Middle frontal gyrus (tissue), 1 donor: ENCODE measurements at regions not wholly inside any gene's neighbourhood (a gene's known extent, or its start where the extent isn't known, plus 50 kb on each side); places are given as distances from the start of the nearest gene placed in this dataset.

Experiments
- DNase-seq: peaks from one replicate; pipeline ENCODE4 v3.0.0-alpha.2; 2015; ENCODE audit warnings: low spot score; ENCODE audit errors: extremely low spot score

DNA sequence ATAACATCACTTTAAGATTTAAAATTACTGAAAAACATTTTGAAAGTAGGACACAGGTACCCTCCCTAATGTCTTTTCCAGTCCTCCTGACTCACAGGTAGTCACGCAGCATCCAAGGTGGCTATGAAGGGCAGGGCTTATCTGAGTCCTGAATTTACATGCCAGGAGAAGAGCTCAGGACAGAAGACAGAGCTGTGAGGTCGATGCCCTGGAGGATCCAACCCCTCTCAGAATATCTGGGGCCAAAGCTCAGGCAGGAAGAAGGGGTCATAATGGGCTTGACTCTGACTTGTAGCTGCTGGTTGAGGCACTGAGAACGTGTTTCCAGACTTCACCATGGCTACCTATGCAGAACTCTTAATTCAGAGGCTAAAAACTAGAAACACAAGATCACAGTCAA, 177.5 kb downstream of the AASDH start:
- DNase-seq, result no peak

DNA sequence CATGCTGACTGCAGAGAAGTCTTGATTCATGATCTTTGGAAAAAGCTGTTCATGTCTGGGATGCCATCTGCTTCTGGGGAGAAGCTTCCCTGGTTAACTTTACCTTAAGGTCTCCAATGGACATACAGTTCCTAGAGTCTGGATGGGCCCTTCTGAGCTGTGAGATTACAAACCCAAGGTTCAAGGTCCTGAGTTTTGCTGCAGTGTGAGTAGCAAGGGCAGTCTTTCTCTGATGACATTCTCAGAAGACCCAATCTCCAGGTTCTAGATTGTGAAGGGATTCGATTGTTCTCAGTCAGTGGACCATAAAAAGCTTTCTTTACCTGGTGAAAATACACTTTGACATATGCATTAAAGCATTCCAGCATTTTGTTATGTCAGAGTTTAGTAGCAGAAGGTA, 179.2 kb downstream of the AASDH start:
- DNase-seq, result no peak

DNA sequence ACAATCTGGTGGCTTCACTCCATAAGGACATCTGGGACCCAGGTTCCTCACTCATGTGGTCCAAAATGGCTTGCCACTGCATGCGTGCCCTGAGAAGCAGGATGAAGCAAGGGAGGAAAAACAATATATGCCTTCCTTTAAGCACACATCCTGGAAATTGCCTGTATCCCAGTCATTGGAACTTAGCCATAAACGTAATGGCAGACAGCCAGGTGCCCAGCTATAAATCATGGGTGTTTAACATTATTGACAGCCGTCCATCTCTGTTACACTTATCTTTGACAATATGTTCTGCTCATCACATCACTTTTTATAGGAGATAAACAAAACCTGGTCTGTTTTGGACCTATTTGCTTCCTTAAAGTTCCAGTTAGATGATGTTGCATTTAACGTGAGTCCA, 181.0 kb downstream of the AASDH start:
- no peak for DNase-seq

GRCh38 chr4:56200275-56200674, 187.0 kb downstream of the AASDH start:
- no peak for DNase-seq

DNA sequence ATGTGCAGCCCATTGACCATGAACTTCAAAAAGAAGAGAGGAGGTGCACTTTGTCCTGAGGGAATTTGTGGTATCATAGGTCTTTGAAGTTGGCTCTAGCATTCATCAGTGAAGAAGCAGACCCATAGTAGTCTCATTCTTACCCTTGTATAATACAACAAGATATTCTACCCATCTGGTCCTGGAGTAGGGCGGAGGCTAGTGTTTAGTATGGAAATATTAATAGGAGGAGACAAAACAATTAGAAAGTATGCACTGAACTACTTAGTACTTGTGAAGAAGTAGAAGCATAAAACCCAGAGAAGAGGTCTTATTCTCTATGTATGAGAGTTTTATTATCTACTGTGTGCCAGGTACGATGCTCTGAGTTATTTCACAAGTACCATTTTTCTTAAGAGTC, 189.0 kb downstream of the AASDH start:
- no peak for DNase-seq

DNA sequence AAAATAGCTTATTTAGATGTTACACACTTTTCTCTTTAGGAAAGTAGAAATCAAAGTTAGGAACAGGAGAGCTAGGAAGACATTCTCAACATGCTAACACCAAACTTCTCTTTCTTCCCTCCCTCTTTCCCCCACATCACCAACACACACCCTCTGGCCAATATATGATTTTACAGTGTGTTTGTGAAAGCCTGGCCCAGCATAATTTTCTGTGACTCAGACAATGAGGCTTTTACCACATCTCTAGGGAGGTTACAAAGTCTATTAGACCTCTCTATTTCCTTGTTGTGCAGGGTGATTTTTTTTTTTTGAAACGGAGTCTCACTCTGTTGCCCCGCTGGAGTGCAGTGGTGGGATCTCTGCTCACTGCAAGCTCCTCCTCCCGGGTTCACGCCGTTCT, 189.9 kb downstream of the AASDH start:
- DNase-seq, result no peak

DNA sequence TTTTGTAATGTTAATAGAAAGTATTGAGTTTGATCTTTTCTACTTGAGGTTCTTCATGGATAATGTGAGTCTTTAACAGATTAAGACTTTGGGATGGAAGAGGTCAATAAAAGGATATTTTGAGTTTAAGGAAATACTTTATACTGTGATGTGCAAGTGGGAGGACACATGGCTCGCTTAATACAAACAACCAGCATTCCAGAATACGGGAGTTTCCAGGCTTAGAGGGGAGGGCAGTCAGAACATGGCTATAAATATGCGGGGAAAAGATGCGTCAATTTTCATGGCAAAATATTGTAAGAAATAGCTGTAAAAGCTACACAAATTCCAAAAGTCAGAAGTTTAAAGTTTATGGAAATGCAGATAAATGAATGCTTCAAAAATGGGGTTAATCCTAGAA, 192.3 kb downstream of the AASDH start:
- no peak for DNase-seq

- no peak for DNase-seq
Observed at GRCh38 chr4:56191534-56191933, 195.8 kb downstream of the AASDH start.

DNA sequence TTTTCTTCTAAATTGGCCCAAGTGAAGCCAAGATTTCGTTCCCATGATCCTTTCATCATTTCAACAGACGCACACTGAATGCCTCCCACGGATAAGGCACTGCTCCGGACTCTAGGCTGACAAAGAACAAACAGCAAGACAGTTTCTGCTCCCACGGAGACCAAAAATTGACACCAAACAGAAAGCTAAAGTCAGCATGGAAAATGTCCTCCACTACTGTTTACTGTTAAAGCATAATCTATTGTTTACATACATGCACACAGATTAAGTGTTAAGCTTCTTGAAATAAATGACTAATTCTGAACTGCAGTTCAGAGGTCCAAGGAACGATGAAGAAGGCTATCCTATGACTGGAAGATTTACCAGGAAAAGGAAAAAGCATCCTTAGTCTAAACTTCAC, 199.6 kb downstream of the AASDH start:
- no peak for DNase-seq

- no peak for DNase-seq
Observed at GRCh38 chr4:56186808-56187523, 200.3 kb downstream of the AASDH start.

- DNase-seq, result no peak
Observed at GRCh38 chr4:56185901-56186300, 201.4 kb downstream of the AASDH start.

DNA sequence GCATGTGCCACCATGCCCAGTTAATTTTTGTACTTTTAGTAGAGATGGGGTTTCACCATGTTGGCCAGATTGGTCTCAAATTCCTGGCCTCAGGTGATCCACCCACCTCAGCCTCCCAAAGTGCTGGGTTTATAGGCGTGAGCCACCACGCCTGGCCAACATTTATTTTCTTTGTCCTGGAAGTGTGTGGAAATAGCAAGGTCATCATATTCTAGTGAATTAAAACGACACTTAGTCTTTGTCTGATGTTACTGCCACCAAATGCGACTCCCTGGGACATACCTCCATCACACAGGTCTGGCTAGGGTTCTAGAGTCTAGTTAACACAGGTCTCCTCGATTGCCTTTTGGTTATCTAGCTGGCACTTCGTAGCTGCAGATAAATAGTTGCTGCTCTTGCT, 203.1 kb downstream of the AASDH start:
- no peak for DNase-seq

GRCh38 chr4:56183344-56183959, 203.8 kb downstream of the AASDH start:
- no peak for DNase-seq

- no peak for DNase-seq
Observed at GRCh38 chr4:56182356-56182755, 204.9 kb downstream of the AASDH start.

DNA sequence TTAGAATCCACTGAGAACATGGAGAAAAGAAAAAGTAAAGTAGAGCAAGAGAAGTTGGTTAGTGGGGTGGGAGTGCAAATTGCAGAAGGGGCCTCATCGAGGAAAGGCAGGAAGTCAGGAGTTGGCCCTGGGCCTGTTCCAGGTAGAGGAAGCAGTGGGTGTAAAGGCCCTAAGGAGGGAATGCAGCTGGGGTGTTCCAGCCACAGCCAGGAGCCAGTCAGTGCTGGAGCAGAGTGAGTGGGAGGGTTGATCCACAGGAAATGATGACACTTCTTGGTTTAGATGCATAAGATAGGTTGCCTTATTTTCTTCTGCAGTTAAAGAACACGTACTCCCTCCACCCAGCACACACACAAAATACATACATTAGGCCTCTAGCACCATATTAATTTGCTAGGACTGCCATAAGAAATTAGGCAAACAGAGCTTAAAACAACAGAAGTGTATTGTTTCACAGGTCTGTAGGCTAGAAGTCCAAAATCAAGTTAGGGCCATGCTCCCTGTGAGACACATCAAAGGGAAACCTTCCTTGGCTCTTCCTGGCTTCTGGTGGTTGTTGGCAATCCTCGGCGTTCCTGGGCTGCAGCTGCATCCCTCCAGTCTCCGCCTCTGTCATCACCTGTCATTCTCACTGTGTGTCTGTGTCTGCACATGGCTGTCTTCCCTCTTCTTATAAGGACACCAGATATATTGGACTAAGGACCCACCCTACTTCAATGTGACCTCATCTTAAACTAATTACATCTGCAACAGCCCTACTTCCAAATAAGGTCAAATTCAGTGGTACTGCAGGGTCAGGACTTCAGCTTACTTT, 205.9 kb downstream of the AASDH start:
- DNase-seq, result no peak

DNA sequence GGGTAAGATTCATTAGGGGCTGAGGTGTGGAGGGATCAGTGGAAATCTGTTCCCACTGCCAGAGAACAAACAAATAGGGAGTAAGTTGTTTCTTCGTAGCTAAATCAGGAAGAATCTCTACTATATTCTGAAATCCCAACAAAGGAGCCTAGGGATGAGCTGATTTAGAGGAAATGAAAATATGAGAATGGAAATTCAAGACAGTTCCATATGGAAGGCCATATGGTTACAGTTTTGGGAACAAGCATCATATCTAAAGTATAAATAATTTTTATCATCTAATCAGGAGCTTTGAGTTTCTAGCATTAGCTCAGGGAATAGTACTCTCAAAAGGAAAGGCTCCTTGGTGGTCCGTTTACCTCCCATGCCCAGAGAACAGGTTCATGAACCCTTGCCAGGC, 218.2 kb downstream of the AASDH start:
- no peak for DNase-seq

GRCh38 chr4:56164907-56165306, 216.2 kb downstream of the CEP135 start:
- DNase-seq, result no peak

DNA sequence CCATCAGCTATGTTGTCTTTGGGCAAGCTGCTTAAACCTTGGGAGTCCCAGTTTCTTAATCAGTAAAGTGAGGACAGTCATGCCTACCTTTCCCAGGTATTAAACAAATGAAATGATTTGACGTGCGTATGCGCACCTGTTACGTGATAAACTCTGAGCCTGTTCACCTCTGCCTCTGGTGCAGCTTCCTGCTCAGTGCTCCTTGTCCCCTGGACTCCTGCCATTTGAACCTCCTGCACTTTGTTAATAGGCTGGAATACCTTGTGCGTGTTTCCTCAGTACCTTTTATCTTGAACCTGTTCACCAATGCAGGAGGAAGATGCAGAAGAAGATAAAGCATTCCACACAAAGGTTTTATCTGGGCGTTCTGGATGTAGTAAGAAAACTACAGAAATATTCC, 211.9 kb downstream of the CEP135 start:
- no peak for DNase-seq

DNA sequence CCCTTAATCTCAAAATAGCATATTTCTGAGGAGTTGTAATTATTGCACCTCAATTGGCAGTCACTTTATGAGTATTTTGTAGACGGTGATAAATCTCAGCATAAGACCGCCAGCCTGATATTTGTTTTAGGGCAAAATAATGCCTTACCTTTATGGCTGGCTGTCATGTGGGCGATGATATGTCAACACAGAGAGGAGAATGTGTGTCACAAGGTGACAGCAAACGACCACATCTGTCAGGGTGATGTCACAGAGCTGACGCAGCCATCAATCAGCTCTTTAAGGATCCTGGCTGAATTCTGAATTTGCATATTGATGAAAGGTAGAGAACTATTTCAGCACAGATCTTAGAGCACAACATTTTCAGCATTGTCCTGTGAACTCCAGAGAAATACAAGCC, 209.7 kb downstream of the CEP135 start:
- no peak for DNase-seq

DNA sequence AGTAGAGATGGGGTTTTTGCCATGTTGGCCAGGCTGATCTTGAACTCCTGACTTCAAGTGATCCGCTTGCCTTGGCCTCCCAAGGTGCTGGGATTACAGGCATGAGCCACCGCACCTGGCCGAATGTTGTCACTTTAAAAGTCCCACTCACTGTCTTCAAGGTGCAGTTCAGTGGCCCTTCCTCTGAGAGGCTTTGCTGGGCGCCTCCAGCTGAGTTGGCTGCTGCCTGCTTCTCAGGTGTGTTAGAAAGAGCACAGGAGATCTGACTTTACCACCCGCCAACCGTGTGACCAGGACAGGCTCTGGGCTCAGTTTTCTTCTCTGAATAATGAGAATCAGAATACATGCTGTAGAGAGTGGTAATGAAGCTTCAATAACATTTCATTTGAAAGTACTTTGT, 207.4 kb downstream of the CEP135 start:
- DNase-seq, result no peak

GRCh38 chr4:56155432-56155831, 206.7 kb downstream of the CEP135 start:
- no peak for DNase-seq

- no peak for DNase-seq
Observed at GRCh38 chr4:56149591-56149990, 200.8 kb downstream of the CEP135 start.

DNA sequence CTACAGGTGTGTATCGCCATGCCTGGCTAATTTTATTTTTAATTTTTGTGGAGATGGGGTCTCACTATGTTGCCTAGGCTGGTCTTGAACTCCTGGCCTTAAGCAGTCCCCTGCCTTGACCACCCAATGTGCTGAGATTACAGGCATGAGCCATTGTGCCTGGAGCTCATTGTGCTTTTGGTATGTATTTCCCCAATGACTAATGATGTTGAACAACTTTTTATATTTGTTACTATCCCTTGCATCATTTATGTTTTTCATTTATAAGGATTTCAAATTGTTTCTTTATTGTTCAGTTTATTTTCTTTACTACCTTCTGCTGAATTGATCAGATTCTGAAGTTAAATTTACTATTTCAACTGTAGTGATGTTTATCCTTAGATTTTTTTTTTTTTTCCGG, 199.7 kb downstream of the CEP135 start:
- no peak for DNase-seq
